ENCODE measurements at regions not wholly inside any gene's neighbourhood (a gene's known extent, or its start where the extent isn't known, plus 50 kb on each side); places are given as distances from the start of the nearest gene placed in this dataset.

- no peak for TF ChIP-seq CTCF (IDR thresholded peaks at IDR 0.05; ENCODE audit: poor library complexity)
- no peak for TF ChIP-seq EZH2 (IDR thresholded peaks at IDR 0.05; ENCODE audit: borderline replicate concordance)
- TF ChIP-seq EZH2phosphoT487 (IDR thresholded peaks at IDR 0.05; ENCODE audit: low read depth, severe bottlenecking, unreplicated experiment), result no peak
Measured at GRCh38 chr4:159003420-159004253, 99.2 kb upstream of the RAPGEF2 start.
